SK-N-SH treated with all-trans-retinoic acid at 6 μM for 48 hours (cell line): ENCODE measurements at regions not wholly inside any gene's neighbourhood (a gene's known extent, or its start where the extent isn't known, plus 50 kb on each side); places are given as distances from the start of the nearest gene placed in this dataset.

ENCODE experiments used
- ATAC-seq: fragments of 200-7000 bp; cut with Tn5 transposase; 3 replicates; pipeline ENCODE4 v1.9.1; 2020; ENCODE audit warnings: mild to moderate bottlenecking, moderate library complexity
- ARNTL ChIP-seq: fragments of 450-650 bp; formaldehyde crosslinking; IDR thresholded peaks from 2 replicates; pipeline ENCODE4 v1.5.0; 2020; ENCODE audit warnings: low read depth, mild to moderate bottlenecking, moderate library complexity, borderline replicate concordance
- BACH2 ChIP-seq: fragments of 250-450 bp; sonication (Bioruptor Pico); IDR thresholded peaks from 2 replicates; pipeline ENCODE4 v1.9.0; 2021; ENCODE audit warnings: mild to moderate bottlenecking, borderline replicate concordance
- CREB5 ChIP-seq: fragments of 250-450 bp; sonication (Bioruptor Pico); IDR thresholded peaks from 2 replicates; pipeline ENCODE4 v1.5.1; 2020; ENCODE audit warnings: low read depth, mild to moderate bottlenecking, moderate library complexity
- CSRNP3 ChIP-seq: fragments of 250-450 bp; sonication (Bioruptor Pico); IDR thresholded peaks from 2 replicates; pipeline ENCODE4 v1.5.1; 2021; ENCODE audit warnings: mild to moderate bottlenecking, moderate library complexity
- ESRRG ChIP-seq: fragments of 250-450 bp; sonication (Bioruptor Pico); IDR thresholded peaks from 2 replicates; pipeline ENCODE4 v1.6.1; 2021; ENCODE audit warnings: mild to moderate bottlenecking
- GLIS3 ChIP-seq: fragments of 250-450 bp; sonication (Bioruptor Pico); IDR thresholded peaks from 2 replicates; pipeline ENCODE4 v1.5.0; 2020; ENCODE audit warnings: mild to moderate bottlenecking, moderate library complexity
- OSR1 ChIP-seq: fragments of 250-450 bp; sonication (Bioruptor Pico); IDR thresholded peaks from 2 replicates; pipeline ENCODE4 v1.8.0; 2022; ENCODE audit warnings: moderate library complexity, mild to moderate bottlenecking, inconsistent platforms
- PATZ1 ChIP-seq: fragments of 250-450 bp; sonication (Bioruptor Pico); IDR thresholded peaks from 2 replicates; pipeline ENCODE4 v1.8.0; 2020; ENCODE audit warnings: mild to moderate bottlenecking, moderate library complexity, borderline replicate concordance
- POU6F1 ChIP-seq: fragments of 250-450 bp; sonication (Bioruptor Pico); IDR thresholded peaks from 2 replicates; pipeline ENCODE4 v1.8.0; 2021; ENCODE audit warnings: low read depth, mild to moderate bottlenecking, moderate library complexity, borderline replicate concordance
- RARB ChIP-seq: fragments of 250-450 bp; sonication (Bioruptor Pico); IDR thresholded peaks from 2 replicates; pipeline ENCODE4 v1.8.0; 2021; ENCODE audit warnings: mild to moderate bottlenecking, moderate library complexity
- SNAI2 ChIP-seq: fragments of 250-450 bp; sonication (Bioruptor Pico); IDR thresholded peaks from 2 replicates; pipeline ENCODE4 v1.5.0; 2020; ENCODE audit warnings: mild to moderate bottlenecking, moderate library complexity
- TCF4 ChIP-seq: fragments of 250-450 bp; sonication (Bioruptor Pico); IDR thresholded peaks from 2 replicates; pipeline ENCODE4 v1.8.0; 2021; ENCODE audit warnings: mild to moderate bottlenecking, moderate library complexity, borderline replicate concordance
- TOX ChIP-seq: fragments of 250-450 bp; sonication (Bioruptor Pico); IDR thresholded peaks from 2 replicates; pipeline ENCODE4 v1.8.0; 2021; ENCODE audit warnings: mild to moderate bottlenecking, moderate library complexity, borderline replicate concordance
- TSHZ2 ChIP-seq: fragments of 250-450 bp; sonication (Bioruptor Pico); IDR thresholded peaks from 2 replicates; pipeline ENCODE4 v1.5.0; 2020; ENCODE audit warnings: mild to moderate bottlenecking, moderate library complexity
- ZC3H10 ChIP-seq: fragments of 250-450 bp; sonication (Bioruptor Pico); IDR thresholded peaks from 2 replicates; pipeline ENCODE4 v1.5.1; 2021; ENCODE audit warnings: mild to moderate bottlenecking, moderate library complexity
- ZFP3 ChIP-seq: fragments of 250-450 bp; sonication (Bioruptor Pico); IDR thresholded peaks from 2 replicates; pipeline ENCODE4 v1.5.0; 2020; ENCODE audit warnings: mild to moderate bottlenecking, moderate library complexity
- ZFP30 ChIP-seq: fragments of 450-650 bp; formaldehyde crosslinking; IDR thresholded peaks from 2 replicates; pipeline ENCODE4 v1.5.0; 2022; ENCODE audit warnings: mild to moderate bottlenecking, moderate library complexity
- ZNF565 ChIP-seq: fragments of 450-650 bp; formaldehyde crosslinking; conservative IDR thresholded peaks from 2 replicates; pipeline ENCODE4 v1.5.0; 2020; ENCODE audit warnings: low read depth, mild to moderate bottlenecking, moderate library complexity
- ZNF70 ChIP-seq: fragments of 450-650 bp; formaldehyde crosslinking; IDR thresholded peaks from 2 replicates; pipeline ENCODE4 v1.5.0; 2020; ENCODE audit warnings: mild to moderate bottlenecking, moderate library complexity
- ZNF8 ChIP-seq: fragments of 450-650 bp; formaldehyde crosslinking; IDR thresholded peaks from 2 replicates; pipeline ENCODE4 v1.5.0; 2020; ENCODE audit warnings: mild to moderate bottlenecking, moderate library complexity

GRCh38 chr6:90900034-90900433 is 313.2 kb upstream of the MAP3K7 start:
- no peak for ATAC-seq
- no peak for TF ChIP-seq TCF4 (CRISPR knock-in tag)
- TF ChIP-seq TSHZ2 (CRISPR knock-in tag): no peak
- no peak for TF ChIP-seq ARNTL (CRISPR knock-in tag)
- TF ChIP-seq ZC3H10 (CRISPR knock-in tag): no peak
- no peak for TF ChIP-seq BACH2 (CRISPR knock-in tag)
- no peak for TF ChIP-seq ZFP30
- no peak for TF ChIP-seq ZNF8 (CRISPR knock-in tag)
- no peak for TF ChIP-seq ZNF70 (CRISPR knock-in tag)
- TF ChIP-seq TOX (CRISPR knock-in tag): no peak

GRCh38 chr6:90898763-90899162 is 311.9 kb upstream of the MAP3K7 start:
- ATAC-seq: no peak
- TF ChIP-seq ZFP3 (CRISPR knock-in tag) (no peak), ZC3H10 (CRISPR knock-in tag) (no peak), ESRRG (CRISPR knock-in tag) (no peak), TSHZ2 (CRISPR knock-in tag) (no peak), POU6F1 (CRISPR knock-in tag) (no peak), BACH2 (CRISPR knock-in tag) (no peak), RARB (CRISPR knock-in tag) (no peak), OSR1 (CRISPR knock-in tag) (no peak), GLIS3 (no peak), SNAI2 (CRISPR knock-in tag) (no peak), PATZ1 (CRISPR knock-in tag) (no peak), CSRNP3 (CRISPR knock-in tag) (no peak), TCF4 (CRISPR knock-in tag) (no peak), TOX (CRISPR knock-in tag) (no peak)

- no peak for ATAC-seq
- TF ChIP-seq TCF4 (CRISPR knock-in tag): peak; percentile 73; the same call in 1 of the 2 replicates
- no peak for TF ChIP-seq ESRRG (CRISPR knock-in tag)
- TF ChIP-seq RARB (CRISPR knock-in tag): no peak
- no peak for TF ChIP-seq ZFP3 (CRISPR knock-in tag)
- TF ChIP-seq BACH2 (CRISPR knock-in tag): no peak
- no peak for TF ChIP-seq ZNF565 (CRISPR knock-in tag)
- TF ChIP-seq TSHZ2 (CRISPR knock-in tag): peak; percentile 72; the same call in 1 of the 2 replicates
- no peak for TF ChIP-seq CREB5 (CRISPR knock-in tag)
- TF ChIP-seq ZFP30: peak; percentile 33; the same call in 1 of the 2 replicates
- TF ChIP-seq TOX (CRISPR knock-in tag): no peak
- TF ChIP-seq, all 23 proteins: peak for 3
Observed at GRCh38 chr6:90896075-90896547, 309.2 kb upstream of the MAP3K7 start.
